Occipital lobe (tissue), 1 donor: ENCODE measurements at regions not wholly inside any gene's neighbourhood (a gene's known extent, or its start where the extent isn't known, plus 50 kb on each side); places are given as distances from the start of the nearest gene placed in this dataset.
"Not testable (repeated sequence)": the region's sequence is repeated elsewhere in the genome, so short reads cannot be mapped to it uniquely, and the experiment has no call there.

Experiments used
- DNase-seq: peaks from one replicate; lab custom pipeline; 2025; lab: John Stamatoyannopoulos, UW

DNA sequence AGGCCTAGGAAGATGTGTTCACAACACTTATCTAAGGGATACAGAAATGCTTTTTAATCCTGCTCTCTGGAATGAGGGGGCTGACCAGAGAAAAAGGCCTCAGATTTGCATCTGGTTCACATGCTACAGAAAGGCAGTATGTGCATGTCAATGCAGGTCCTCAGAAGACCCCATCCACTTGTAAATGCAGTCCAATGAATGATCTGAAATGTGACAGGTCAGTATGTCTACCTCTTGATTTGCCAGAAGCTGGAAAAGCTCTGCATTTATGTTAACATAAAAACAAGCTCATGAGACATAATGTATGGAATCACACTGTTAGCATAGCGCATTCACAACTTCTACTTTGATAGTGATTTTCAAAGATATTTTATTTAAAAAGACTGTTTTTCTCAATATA is 367.4 kb upstream of the CHORDC1 start:
- no peak for DNase-seq

DNA sequence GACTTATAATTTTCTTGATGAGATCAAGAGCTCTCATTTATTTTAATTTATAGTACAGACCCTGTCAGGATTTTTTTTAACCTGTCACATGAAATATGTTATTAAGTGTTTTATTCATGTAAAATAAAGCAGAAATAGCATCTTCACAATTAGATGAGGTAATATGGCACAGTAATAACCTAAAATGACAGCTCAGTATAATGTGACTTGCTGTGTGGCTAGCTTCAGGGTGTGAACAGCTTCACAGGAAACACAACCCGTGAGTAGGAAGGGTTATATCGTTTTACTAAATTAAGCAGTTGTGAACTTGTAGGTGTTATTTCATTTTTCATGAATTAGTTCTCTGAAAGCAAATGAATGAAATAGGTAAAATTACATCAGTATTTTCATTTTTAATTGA is 366.9 kb upstream of the CHORDC1 start:
- no peak for DNase-seq

- no peak for DNase-seq
These were observed 365.0 kb upstream of the CHORDC1 start for GRCh38 chr11:90587896-90588295.

GRCh38 chr11:90585491-90585890 is 362.6 kb upstream of the CHORDC1 start:
- no peak for DNase-seq

GRCh38 chr11:90582999-90583398 is 360.1 kb upstream of the CHORDC1 start:
- DNase-seq = not testable (repeated sequence)

- DNase-seq = no peak
These were observed 341.7 kb upstream of the CHORDC1 start for GRCh38 chr11:90564531-90564930.

DNA sequence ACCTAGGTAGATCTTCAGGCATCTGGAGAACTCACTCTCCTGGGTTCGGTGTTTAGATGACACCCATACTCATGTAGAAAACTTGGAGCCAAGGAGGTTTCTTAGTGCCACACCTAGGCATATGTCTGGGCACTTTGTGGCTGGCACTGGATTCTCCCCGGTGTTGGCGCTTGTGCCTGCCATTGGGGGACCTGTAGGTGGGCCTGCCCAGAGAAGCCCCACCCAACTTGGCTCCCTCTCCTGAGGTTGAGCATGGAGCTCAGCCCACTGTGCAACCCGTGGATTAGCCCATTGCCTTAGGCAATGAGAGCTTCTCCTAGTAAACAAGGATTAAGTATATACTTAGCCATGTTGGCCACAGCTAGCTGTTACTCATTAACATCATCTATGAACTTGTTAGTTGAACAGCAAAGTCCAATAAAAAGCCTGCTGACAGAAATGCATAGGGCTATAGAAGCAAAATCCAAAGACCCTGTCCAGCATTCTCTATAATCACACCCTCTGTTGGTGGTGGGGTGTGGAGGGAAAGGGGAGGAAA is 335.5 kb upstream of the CHORDC1 start:
- DNase-seq = no peak

- no peak for DNase-seq
These were observed 333.8 kb upstream of the CHORDC1 start for GRCh38 chr11:90556606-90557005.

DNA sequence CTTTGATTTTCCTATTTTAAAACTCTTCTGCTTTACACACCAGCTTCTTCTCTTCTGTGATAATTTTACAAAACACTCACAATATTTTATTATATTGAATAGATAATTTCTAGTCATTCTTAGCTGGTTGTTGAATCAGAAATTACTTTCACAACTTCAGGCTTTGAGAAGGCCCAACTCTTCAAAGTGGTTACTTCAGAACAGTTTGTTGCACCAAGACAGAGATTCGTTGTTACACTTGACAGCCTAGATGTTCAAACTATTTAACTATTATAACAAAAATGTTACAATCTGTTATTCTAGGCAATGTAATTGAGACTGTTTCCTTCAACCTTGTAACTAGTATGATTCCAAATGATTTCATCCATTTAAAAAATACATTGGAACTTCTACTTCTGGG is 333.2 kb upstream of the CHORDC1 start:
- DNase-seq = no peak

DNA sequence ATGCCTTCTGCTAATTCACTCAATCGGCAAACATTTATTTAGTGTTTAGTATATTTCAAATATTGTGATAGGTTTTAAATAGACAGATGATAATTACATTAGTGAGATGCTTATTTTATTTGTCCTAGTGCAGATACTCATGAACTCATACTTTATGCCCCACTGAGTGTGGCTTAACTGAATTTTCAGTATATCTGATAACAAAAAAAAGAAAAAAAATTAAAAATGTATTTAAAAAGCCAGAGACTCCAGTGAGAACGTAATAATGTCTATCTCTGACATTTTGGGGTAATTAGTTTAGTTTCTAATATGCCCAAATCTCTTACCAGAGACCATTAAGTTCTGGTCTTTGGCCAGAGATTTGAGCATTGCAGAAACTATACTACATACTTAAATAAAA is 332.6 kb upstream of the CHORDC1 start:
- no peak for DNase-seq

DNA sequence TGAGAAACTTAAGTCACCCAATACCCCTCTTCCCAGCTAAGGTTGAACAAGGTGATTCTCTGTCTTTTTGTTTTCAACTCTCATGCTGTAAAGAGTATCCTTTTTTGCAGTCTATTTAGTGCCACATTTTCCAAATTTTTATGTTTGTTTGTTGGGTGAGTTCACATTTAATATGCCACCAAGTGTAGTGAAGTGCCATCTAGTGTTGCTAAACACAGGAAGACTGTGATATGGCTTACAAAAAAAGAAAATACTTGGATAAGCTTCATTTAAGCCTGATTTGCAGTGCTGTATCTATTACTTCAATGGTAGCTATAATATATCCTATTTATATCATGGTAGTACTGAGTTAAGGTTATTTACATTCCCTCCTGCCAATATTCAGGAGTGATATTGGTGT is 319.2 kb upstream of the CHORDC1 start:
- DNase-seq = no peak

DNA sequence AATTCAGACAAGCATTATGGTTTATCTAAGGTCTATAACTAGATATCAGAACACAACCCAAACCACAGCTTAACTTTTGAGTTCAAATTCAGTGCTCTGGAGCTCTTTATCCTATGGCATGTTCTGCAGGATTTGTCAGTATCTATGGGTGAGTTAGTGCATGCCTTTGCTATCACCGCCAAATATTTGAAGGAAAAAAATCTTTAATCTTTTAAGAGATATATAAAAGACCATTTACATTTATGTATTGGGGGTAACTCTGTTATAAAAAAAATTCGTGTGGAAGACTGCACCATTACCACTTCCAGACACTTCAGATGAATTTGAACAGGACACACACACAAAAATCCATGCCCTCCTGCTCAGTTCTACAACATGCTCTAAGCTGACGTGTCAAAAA is 313.5 kb upstream of the CHORDC1 start:
- no peak for DNase-seq

GRCh38 chr11:90532125-90532524 is 309.3 kb upstream of the CHORDC1 start:
- no peak for DNase-seq

GRCh38 chr11:90531001-90531400 is 308.2 kb upstream of the CHORDC1 start:
- DNase-seq = no peak

- no peak for DNase-seq
These were observed 303.1 kb upstream of the CHORDC1 start for GRCh38 chr11:90525962-90526361.

DNA sequence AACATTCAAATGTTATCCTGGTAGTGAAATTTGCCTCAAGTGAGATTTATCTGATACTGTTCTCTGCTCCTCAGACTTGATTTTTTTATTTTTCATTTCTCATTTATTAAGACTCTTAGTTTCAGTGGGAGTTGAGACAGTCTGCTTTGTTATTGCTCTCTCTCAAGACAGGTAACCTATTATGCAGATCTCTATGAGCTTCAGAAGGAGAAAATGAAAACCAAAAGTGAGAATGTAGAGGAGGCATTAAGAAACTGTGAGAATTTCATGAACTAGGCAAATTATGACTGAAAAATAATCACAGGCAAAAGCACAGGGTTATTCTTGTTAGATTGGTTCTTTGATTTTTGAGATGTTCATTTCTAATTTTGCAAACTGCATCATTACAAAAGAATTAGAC is 290.0 kb upstream of the CHORDC1 start:
- no peak for DNase-seq

- no peak for DNase-seq
These were observed 288.0 kb upstream of the CHORDC1 start for GRCh38 chr11:90510839-90511238.

- no peak for DNase-seq
These were observed 278.2 kb upstream of the CHORDC1 start for GRCh38 chr11:90500922-90501568.

- DNase-seq = no peak
These were observed 273.9 kb upstream of the CHORDC1 start for GRCh38 chr11:90496722-90497121.

DNA sequence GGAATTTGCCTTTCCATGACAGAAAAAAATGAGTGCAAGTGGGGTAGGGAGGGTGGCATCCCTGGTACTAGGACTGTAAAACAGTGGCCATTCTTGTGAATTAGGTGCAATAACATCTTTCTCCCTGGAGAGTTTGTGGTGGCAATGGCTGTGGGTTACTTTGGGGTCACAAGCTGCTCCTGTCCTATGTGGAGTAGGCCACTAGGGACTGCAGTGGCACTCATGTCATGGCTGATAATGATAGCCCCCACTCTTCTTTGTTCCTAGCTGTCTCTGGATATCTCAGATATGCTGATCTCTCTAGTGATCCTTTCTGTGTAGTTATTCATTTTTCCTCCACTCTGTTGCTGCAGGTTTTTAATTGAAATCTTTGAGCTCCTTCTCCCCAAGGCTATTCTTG is 270.5 kb upstream of the CHORDC1 start:
- DNase-seq = no peak

- no peak for DNase-seq
These were observed 268.6 kb upstream of the CHORDC1 start for GRCh38 chr11:90491466-90491865.

GRCh38 chr11:90476442-90477007 is 253.7 kb upstream of the CHORDC1 start:
- DNase-seq = no peak

DNA sequence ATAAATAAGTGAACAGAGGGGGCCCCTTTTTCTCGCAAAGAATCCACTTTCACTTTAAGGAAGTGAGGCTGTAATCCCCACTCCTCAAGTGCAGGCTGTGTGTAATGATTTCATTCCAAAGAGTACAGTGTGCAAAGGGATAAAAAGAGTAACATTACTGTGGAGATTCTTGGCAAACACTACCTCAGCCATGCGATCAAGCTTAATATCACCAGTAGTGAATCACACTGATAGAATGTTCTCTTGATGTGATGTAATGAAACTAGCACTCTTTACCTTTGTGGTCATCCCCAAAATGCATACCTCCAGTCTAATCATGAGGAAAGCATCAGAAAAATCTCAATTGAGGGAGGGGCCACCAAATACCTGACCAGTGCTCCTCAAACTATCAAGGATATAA is 246.1 kb upstream of the CHORDC1 start:
- DNase-seq = no peak

- DNase-seq = no peak
These were observed 242.7 kb upstream of the CHORDC1 start for GRCh38 chr11:90465553-90465952.
